Stimulated activated naive CD4-positive, alpha-beta T cell treated with Interleukin-2 at 50 U/mL for 16 hours (primary cell): ENCODE measurements at regions not wholly inside any gene's neighbourhood (a gene's known extent, or its start where the extent isn't known, plus 50 kb on each side); places are given as distances from the start of the nearest gene placed in this dataset.
"Not testable (repeated sequence)": the region's sequence is repeated elsewhere in the genome, so short reads cannot be mapped to it uniquely, and the experiment has no call there.

Experiments
- DNase-seq: peaks from one replicate; lab custom pipeline; 2025; lab: John Stamatoyannopoulos, UW

GRCh38 chr2:129912871-129913694 lies 66.4 kb upstream of the RAB6C start:
- DNase-seq: no peak

- no peak for DNase-seq
Measured at GRCh38 chr2:129913695-129914495, 65.6 kb upstream of the RAB6C start.

GRCh38 chr2:129914538-129915302 lies 64.7 kb upstream of the RAB6C start:
- no peak for DNase-seq

GRCh38 chr2:129915303-129915840 lies 64.1 kb upstream of the RAB6C start:
- no peak for DNase-seq

- no peak for DNase-seq
Measured at GRCh38 chr2:129918604-129919003, 60.9 kb upstream of the RAB6C start.

GRCh38 chr2:129922571-129923264 lies 56.7 kb upstream of the RAB6C start:
- DNase-seq: no peak

GRCh38 chr2:129923265-129924091 lies 56.0 kb upstream of the RAB6C start:
- DNase-seq: no peak

- DNase-seq: not testable (repeated sequence)
Measured at GRCh38 chr2:129924115-129924514, 55.4 kb upstream of the RAB6C start.

- no peak for DNase-seq
Measured at GRCh38 chr2:129925381-129925780, 54.1 kb upstream of the RAB6C start.

GRCh38 chr2:129927696-129928095 lies 51.8 kb upstream of the RAB6C start:
- no peak for DNase-seq

- no peak for DNase-seq
Measured at GRCh38 chr2:129929321-129930290, 49.9 kb upstream of the RAB6C start.
